NCI-H524 treated with DMSO at 0.1 percent for 48 hours (cell line): ENCODE measurements at regions not wholly inside any gene's neighbourhood (a gene's known extent, or its start where the extent isn't known, plus 50 kb on each side); places are given as distances from the start of the nearest gene placed in this dataset.
"Not testable (repeated sequence)": the region's sequence is repeated elsewhere in the genome, so short reads cannot be mapped to it uniquely, and the experiment has no call there.

ENCODE experiments used
- DNase-seq: peaks from one replicate; lab custom pipeline; 2025; lab: John Stamatoyannopoulos, UW

DNA sequence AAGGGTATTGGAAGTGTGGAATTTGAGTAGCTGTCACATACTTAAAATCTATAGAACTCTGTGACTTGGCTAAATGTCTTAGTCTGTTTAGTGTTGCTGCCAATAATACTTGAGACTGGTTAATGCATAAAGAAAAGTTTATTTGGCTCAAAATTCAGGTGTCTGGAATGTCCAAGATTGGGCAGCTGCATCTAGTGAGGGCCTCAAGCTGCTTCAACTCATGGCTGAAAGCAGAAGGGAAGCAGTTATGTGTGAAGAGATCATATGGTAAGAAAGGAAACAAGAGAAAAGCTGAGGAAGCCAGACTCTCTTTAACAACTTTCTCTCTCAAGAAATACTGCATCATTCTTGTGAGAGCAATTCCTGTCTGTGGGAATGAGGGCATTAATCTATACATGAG is 1043.3 kb upstream of the CDH6 start:
- DNase-seq = no peak

DNA sequence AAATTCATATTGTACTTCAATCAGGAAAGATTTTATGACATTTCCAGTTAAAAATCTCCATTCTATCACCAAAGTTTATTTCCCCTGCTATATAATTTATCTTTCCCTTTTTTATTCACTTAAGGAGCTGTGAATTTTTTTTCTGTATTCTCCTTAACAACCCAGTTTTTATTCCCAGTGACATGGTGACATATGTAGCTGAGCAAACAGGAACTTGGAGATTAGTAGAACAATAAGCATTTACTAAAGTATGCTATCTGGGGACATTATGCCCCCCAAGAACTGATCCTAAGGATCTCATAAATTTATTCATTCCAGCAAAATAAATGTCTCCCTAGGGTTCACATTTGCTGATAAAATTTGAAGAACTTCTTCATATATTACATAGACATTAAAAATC is 1044.0 kb upstream of the CDH6 start:
- no peak for DNase-seq

DNA sequence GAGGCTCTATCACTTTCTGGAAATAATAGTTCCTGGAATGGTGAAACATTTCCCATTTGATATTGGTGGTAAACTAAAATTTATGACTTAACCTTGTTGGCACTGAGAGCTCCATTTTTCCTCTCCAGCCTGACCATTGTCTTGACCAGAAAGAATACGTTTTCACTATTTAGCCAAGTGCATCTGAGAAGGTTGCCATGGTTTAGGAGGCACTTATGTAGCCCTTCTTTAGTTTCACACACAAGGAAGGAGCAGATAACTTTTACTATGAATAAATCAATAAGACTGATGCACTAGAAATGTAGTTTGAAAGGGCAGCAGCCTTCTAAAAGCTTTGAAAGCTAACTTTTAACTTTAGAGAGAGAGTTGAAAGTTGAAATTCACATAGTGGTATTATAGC is 1045.5 kb upstream of the CDH6 start:
- DNase-seq = no peak

DNA sequence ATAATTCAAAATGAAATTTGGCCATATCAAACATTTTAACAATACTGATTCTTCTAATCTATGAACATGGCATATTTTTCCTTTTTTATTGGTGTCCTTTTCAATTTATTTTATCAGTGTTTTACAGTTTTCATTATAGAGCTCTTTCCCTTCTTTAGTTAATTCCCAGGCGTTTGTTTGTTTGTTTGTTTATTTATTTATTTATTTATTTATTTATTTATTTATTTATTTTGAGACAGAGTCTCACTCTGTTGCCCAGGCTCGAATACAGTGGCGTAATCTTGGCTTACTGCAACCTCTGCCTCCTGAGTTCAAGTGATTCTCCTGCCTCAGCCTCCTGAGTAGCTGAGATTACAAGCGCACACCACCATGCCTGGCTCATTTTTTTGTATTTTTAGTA is 1049.4 kb upstream of the CDH6 start:
- DNase-seq = not testable (repeated sequence)

DNA sequence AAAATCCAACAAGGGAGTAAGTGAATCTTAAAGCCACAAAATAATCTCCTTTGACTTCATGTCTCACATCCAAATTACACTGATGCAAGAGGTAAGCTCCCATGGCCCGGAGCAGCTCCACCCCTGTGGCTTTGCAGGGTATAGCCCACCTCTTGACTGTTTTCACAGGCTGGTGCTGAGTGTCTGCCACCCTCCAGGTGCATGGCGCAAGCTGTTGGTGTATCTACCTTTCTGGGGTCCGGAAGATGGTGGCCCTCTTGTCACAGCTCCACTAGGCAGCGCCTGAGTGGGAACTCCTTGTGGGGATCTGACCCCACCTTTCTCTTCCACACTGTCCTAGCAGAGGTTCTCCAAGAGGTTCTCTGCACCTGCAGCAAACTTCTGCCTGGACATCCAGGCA is 1051.1 kb upstream of the CDH6 start:
- no peak for DNase-seq

DNA sequence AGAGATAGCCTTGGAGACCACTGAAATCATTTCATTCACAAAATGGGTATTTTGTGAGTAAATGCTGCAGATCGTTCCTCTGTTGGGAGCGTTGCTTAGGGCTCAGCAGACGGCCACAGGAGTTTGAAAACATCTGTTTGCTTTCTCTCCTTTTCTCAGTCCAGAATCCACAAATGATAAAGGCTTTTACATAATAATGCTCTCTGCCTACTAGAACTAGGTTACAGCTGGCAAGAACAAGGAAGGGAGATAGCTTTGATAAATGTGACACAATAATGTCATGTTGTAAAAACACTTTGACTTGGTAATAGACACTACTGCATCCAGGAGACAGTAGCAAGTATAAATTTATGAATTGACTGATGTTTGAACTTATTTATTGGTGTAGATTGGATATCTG is 1072.4 kb upstream of the CDH6 start:
- no peak for DNase-seq

DNA sequence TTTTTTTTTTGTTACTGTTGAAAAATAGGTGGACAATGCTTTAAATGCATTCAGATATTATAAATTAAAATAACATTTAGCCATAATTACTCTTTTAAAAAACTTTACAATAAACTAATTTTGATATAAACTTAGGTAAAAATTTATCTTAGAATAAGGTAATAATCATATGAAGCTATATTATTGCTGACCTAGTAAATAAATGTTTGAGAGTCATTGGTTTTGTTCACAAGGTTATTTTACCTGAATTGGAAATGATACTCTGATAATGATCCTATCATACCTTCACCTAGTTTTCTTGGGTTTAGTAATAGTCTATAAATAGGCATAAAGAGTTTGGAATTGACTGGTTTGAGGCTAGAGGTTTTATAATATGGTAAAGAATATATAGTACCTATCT is 1076.4 kb upstream of the CDH6 start:
- DNase-seq = no peak

DNA sequence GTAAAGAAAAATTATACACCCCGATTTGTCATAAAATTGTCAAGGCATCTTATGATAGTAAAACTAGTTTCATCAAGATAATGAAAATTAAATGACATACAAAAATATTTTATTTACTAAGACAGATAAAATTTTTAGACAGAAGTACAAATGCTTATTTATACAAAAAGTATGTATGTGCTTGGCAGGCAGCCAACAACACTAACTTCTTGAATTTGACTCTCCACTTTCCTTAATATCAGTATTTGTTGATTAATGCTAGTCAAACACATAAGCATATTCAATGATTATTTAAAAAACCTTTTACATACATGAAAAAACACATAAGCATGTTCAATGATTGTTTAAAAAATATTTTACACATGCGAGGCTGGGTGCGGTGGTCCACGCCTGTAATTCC is 1079.9 kb upstream of the CDH6 start:
- no peak for DNase-seq

DNA sequence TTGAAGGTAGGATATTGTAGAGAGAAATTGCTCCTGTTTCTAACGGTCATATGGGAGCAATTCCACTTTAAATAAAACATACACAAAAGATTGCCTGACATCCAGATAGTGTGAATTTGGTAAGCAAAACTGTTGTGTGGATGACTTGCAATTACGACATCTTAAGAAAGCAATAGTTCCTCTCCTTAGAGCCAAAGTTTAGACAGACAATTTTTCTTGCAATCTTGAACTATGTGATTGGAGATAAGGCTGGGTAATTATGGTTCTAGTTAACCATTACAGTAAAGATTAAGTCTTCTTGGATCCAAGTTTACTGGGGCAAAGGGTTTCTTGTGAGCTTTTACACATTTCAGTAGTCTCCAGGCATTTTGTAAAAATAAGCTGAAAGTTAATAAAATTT is 1080.6 kb upstream of the CDH6 start:
- DNase-seq = no peak

DNA sequence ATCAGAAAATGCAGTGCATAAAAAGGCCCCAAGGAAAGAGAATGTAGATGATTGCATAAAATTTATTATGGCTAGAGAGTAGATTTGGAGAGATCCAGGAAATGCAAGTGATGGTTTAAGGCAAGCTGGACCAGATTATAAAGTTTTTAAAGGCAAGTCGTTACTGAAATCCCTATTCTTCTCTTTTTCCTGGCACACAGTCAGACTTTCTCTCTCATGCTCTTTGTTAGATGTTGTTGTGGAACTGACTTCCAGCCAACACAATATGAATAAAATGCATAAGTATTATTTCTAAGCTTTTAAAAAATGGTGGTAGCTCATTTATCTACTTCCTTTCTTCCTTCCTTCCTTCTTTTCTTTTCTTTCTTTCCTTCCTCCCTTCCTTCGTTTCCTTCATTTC is 1085.4 kb upstream of the CDH6 start:
- DNase-seq = no peak

DNA sequence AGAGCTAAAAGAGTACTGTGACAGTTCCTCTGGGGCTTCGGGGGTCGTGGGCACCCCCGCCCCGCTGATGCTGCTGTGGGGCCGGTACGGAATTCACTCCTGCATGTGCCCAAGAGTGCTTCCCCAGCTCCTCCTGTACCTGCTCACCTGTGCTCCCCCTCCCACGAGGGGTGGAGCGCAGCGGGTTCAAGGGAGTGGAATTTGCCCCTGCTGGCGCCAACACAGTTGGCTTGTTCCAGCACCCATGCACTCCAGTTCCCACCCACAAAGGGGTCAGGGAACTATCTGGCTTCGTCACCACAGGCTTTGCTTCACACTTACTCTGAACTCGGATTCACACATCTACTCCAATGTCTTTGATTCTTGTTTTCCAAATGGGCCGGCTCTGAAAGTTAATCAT is 1086.9 kb upstream of the CDH6 start:
- DNase-seq = no peak

DNA sequence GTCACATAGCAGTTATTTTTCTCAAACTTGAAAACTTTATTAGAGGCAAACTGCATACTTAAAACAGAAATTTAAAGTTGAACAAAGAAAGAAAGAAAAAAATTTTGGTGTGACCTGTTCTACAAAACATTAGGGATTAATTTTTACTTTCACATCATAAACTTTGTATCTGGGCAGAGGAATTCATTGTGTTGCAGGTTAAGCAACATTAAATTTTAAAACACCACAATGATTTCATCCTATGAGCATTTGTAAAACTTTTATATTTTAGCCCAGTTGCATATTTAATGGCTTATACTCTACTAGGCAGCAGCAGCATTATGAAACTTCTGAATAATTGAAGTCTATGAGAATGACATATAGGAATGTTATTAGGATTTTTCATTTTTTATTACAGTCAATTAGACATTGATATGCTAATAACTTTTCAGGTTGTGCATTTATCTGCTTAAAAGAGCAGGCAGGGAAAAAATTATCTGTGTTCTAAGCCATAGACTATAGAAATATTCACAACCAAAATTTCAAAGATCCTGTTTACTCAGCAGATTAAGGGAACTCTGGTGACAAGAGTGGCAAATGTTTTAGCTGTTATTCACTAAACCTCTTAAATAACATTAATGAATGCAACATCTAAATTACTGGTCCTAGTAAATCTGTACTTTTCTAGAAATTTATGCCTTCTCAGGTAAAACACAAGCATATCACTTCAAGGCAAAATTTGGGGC is 1088.5 kb upstream of the CDH6 start:
- no peak for DNase-seq

DNA sequence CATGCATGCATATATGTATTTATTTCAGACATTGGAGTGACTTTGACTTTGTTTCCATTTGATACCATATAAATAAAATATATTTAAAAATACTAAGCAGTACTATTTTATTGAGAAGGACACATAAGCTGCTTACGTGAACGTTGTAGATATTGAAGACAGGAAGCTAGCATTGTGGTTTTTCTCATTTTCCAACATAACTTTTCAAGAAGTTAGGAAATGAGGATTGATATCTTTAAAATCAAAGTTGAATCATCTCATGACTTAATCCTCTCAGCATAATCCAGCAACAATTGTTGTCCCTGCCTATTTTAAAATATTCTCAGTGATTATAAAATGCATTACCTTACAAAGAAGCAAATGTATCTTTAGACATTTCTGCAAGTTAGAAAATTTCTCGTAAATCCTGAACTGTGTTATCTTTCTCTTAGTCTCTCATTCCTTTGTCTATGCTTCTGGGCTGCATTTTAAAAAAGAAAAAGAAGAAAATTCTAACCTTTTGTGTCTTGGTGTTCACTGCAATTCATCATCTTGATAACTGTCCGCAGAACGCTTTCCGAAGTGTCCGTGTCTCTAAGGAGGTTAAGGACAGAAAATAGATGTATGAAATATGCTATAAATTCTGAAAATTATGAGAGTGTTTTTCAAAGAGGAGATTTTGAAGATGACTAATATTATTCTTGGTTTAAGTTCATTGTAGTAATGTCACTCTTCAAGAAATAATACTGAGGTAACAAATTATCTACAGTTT is 1089.9 kb upstream of the CDH6 start:
- no peak for DNase-seq

DNA sequence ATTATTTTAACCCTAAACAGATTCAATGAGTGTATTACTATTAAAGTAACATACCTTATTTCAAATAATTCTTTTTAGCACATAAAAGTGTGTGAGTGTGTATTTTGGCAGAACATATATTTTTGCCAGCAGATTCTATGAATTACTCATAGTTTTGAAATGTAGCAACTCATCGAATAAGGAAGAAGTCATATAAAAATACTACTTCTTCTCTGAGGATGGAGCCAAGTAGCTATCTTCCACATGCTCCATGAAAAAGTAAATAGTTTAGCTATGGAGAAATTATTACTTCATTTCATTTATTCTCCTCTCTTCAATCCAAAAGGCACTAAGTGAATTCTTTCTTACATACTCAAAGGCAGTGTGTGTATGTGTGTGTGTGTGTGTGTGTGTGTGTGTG is 1090.4 kb upstream of the CDH6 start:
- DNase-seq = no peak

DNA sequence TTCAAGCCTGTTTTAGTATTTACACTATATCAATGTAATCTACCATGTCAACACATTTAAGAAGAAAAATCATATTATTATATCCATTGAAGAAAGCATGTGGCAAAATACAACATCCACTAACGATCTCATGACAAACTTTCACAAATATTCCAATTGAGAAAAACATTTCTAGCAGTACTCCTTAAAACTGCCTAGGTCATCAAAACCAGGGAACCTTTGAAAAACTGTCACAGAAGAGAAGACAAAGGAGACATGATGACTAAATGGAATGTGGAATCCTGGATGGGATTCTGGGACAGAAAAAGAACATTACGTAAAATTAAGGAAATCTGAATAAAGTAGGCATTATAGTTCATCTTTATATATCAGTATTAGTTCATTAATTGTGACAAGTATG is 1091.3 kb upstream of the CDH6 start:
- DNase-seq = no peak

DNA sequence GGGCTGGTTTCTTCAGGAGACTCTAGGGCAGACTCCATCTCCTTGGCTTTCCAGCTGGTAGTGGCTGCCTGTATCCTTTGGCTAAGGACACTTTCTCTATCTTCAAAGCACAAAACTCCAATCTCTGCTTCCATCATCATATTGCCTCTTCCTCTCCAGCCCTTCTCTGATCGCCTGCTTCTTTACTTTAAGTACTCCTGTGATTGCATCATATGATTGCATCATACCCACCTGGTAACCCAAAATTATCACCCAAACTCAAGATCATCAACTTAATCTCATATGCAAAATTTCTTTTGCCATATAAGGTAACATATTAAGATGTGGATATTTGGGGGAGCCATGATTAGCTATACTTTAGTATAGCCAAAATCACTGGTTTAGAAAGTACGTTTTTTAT is 1092.6 kb upstream of the CDH6 start:
- DNase-seq = no peak

DNA sequence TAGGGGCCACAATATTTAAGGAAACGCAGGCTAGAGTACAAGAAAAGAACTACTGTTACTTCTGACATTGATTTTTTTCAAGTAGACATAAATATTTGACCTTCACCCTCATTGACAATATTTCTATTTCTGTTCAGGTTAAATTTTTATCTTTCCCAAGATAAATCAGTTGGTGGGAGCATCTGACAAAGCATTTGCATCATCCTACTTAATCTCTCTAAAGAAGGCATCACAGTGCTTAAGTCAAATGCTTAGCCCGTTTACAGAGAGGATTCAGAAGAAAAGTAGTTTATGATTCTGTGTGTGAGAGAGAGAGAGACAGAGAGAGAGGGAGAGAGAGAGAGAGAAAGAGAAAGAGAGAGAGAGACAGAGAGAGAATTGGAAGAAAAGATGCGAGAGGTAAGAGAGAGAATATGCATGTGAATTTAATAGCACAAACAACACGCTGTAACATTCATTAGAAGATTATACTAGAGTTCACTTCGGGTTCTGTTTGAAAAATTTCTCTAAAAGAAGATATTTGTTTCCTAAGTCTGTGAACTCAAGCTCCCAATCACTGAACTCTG is 1093.3 kb upstream of the CDH6 start:
- DNase-seq = no peak

DNA sequence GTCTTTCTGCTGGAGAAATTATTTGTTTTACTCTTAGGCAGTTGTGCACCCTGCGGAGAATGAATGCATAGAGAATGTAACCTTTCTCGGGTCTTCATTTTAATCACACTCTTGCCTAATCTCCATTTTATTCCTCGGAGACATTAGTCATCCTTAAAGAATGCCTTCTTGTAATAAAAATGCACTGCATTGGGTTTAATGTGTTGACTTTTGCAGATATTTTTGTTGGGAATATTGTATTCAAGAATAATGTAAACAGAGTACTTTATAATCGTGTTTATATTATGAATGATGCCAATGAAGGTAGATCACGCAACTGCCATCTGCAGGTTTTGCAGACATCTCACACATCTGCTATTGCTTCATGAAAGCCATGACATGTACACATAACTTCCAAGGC is 1093.9 kb upstream of the CDH6 start:
- DNase-seq = no peak

DNA sequence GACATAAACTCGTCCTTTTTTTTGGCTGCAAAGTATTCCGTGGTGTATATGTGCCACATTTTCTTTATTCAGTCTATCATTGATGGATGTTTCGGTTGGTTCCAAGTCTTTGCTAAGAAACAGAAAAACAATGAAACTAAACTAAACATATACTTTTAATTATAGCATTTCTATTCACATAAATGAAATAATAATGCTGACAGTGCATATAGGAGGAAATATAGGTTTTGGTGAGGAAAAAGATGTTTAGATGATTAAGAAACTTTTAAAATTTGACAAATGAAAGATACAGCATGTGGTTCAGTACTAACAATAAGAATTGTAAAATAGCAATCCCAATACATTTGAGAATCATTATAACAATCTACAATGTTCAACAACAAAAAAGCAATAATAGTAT is 1094.5 kb upstream of the CDH6 start:
- no peak for DNase-seq

DNA sequence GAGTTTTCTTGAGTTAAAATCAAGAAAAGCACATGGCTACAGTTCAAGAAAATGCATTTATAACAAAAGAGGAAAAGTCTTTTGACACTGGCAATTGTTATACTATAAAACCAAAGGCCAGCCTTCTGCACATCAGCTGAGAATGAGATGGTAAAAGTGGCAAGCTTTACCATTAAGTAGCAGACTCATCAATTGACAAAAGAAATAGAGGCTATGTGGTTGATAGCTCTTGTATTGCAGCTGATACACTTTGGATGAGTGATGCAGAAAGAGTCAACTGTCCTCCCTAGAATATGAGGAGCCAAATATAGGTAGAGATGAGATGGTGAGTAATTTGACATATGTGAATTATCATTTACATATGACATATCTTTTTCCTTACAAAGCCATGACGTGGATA is 1100.9 kb upstream of the CDH6 start:
- DNase-seq = no peak

DNA sequence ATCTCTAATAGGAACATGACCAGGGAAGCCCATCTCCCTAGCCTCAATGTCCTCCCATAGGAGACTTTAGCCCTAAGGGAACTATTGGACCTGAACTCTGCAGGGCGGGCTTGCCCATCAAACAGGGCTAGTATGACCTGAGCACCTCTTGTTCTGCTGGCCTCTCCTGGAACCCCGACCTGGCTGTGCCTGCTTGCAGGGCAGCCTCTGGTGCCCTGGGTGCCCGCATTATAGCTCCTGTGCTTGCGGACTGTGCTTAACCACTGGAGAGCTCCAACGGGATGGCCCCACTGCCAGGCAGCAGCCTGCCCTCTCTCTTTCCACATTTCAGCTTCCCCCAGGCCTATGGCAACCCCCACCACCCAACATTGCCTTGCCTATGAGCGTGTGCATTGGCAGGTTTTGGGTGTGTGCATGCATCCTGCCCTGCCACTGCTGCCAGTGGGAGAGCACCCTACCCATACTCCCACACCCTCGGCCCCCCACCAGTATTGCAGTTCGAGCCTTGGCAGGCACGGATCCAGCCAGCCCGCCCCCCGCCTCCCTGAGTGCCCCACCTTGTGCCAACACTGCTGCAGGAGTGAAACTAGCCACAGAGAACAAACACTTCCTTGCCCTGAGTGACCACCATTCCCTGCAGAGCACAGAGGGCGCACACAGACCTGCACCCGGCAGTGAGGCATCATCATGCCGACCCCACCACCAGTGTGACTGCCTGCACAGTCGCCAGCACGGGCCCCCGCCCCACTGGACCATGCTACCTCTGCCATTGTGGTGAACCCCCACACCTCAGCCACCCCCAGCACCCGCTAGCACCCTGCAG is 1123.8 kb upstream of the CDH6 start:
- DNase-seq = no peak

DNA sequence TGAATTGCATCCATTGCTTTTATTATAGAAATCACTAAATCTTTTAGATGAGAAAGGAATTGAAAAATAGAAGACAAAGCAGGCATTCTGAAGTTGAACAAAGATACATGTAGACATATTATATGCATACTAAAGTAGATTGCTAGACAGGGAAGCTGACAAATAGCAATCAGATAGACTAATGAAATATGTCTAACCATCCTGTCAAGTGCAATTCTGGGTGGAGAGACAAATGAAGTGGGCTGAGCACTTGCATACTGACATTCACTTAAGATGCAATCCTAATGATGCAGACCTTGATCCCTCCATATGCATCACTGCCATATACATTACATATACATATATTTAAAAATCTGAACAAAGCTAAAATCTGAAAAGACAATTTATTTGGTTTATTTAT is 1130.0 kb upstream of the CDH6 start:
- no peak for DNase-seq

DNA sequence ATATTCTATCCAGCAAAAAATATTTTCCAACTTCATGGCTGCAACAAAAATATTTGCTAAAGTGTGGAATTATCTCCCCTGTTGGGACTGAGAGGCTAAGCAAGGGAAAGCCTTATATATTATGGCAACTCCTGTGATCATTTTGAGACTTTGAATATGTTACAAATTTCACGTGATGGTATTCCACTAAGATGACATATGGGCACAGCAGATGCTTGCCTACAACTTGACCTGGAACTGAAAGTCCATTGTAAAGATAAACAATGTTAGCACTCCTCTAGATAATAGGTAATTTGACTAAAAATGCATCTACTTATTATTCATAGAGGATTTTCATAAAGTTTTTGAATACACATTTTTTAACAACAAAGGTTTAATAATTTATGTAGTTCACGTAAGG is 1141.5 kb upstream of the CDH6 start:
- DNase-seq = no peak
